ENCODE measurements at regions not wholly inside any gene's neighbourhood (a gene's known extent, or its start where the extent isn't known, plus 50 kb on each side); places are given as distances from the start of the nearest gene placed in this dataset.

DNA sequence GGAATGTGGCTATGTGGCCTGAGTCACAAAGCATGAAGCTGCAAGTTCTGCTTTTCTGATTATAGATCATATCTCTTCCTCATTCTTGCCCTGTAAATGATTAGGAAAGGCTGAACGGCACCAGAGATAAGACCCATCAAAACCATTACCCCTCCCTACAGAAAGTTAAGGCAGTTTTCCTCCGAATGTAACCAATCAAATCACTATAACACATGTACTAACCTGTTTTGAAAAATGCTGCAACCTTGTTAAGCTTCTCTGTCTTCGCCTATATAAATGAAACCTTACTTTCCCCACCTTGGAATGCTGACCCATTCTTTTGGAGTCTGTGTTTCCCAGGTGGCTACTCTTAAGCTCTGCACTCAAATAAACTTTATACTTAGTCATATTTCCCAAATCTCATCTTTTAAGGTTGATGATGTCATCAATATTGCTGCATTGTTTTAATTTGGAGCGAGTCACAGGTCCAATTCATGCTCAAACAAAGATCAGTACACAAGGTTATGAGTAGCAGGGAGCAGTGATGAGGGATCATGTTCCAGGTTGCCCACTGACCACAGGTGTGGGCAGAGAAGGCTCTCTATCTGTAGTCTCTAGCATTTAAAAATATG is 662.3 kb downstream of the IRS1 start:
- in situ Hi-C loops (cut with MboI; ENCODE audit: low pct_unique_long_range_greater_than_20kb, low sequenced_read_pairs): no loop called here
- DNase-seq: peak; percentile 96

- in situ Hi-C loops (cut with MboI; ENCODE audit: low pct_unique_long_range_greater_than_20kb, low sequenced_read_pairs): no loop called here
Observed at GRCh38 chr2:226136739-226137138, 662.9 kb downstream of the IRS1 start.

GRCh38 chr2:226135861-226136548 is 663.6 kb downstream of the IRS1 start:
- in situ Hi-C loops (cut with MboI; ENCODE audit: low pct_unique_long_range_greater_than_20kb, low sequenced_read_pairs): no loop called here
- no peak for DNase-seq

More at GRCh38 chr2:226136739-226137138, 662.9 kb downstream of the IRS1 start:
- peak; percentile 94 for DNase-seq

- in situ Hi-C loops (cut with MboI; ENCODE audit: low pct_unique_long_range_greater_than_20kb, low sequenced_read_pairs): no loop called here
- no peak for DNase-seq
Observed at GRCh38 chr2:226132323-226133215, 667.1 kb downstream of the IRS1 start.

- DNase-seq: no peak
- in situ Hi-C loops (cut with MboI; ENCODE audit: low pct_unique_long_range_greater_than_20kb, low sequenced_read_pairs): no loop called here
Observed at GRCh38 chr2:226131299-226131784, 668.3 kb downstream of the IRS1 start.

GRCh38 chr2:226130192-226130591 is 669.4 kb downstream of the IRS1 start:
- peak; percentile 28 for DNase-seq
- in situ Hi-C loops (cut with MboI; ENCODE audit: low pct_unique_long_range_greater_than_20kb, low sequenced_read_pairs): no loop called here

DNA sequence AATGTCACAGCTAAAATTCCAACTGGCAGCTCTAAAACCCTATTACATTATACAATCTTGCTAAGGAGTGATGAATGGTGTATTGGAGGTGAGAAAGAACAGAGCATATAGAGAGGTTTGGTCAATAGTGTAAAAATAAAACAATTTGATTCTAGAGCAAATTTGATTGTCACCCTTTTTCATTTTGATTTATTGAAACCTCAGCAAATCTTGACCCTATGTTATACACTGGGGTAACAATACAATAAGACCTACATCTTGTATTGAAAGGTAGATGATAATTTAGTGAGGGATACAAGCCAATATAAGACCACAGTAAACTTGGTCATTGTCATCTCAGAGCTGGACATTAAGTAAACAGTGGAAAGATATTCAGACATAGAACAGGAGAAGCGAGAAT is 671.9 kb downstream of the IRS1 start:
- in situ Hi-C loops (cut with MboI; ENCODE audit: low pct_unique_long_range_greater_than_20kb, low sequenced_read_pairs): no loop called here
- DNase-seq: no peak

DNA sequence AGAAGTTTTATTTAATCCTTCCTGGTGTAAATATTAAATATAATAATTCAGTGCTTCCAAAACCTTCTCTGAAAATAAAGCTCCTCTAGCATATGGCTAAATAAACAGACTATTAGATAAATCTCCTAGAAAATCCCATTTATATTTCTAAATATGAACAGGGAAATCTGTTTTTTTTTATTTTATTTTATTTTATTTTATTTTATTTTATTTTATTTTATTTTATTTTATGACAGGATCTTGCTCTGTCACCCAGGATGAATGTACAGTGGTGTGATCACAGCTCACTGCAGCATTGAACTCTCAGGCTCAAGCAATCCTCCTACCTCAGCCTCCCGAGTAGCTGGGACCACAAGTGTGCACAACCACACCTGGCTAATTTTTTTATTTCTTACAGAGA is 673.5 kb downstream of the IRS1 start:
- in situ Hi-C loops (cut with MboI; ENCODE audit: low pct_unique_long_range_greater_than_20kb, low sequenced_read_pairs): no loop called here
- no peak for DNase-seq

DNA sequence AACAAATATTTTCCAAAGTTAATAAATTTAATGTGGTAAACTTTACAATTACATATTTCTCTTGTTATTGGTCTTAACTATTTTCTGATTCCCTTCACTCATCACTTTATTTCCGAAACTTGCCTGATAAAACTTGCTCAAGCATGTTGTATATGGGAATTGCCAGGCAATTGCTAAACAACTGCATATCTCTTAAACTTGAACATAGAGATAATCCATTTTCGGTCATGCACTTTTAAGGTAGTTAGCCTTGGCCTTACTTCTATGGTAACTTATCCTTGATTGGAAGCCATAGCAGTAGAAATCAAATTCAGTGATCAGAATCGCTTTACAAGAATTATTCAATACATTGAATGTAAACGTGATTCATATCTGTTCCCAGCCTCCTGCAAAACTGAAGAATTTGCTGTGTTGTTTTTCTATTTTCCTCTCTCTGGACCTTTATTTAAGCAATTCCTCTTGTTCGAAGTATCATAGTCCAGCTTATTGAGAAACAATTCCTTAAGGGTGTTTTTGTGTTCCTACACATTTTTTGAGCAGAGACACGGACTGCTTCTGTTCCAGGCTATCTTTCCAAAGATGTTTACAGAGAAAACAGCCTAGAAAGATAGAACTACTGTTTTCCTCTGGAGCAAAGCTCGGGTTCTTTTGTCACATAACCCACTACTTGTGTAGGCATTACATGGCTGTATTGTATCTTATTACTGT is 674.3 kb downstream of the IRS1 start:
- DNase-seq: no peak
- in situ Hi-C loops (cut with MboI; ENCODE audit: low pct_unique_long_range_greater_than_20kb, low sequenced_read_pairs): no loop called here

DNA sequence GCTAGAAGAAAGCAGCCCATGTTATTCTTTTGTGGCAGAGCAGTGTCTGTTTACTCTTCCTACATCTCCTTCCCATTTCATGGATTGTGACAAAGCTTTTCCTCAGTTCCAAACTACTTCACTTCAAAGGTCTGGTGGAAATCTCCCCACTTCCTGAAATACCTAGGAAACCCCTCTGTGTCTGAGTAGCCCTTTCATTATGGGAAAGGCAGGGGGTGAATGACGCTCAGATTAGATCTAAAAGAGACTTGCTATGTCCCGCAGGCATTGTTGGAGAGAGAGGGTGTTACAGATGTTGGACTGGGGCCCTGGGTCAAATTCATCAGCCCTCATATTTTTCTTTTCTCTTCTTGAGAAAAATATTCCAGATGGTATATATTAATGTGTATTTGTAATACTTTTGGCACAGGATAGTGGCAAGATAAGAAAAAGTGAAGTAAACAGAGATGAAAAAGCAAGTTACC is 675.0 kb downstream of the IRS1 start:
- in situ Hi-C loops (cut with MboI; ENCODE audit: low pct_unique_long_range_greater_than_20kb, low sequenced_read_pairs): no loop called here
- no peak for DNase-seq

- in situ Hi-C loops (cut with MboI; ENCODE audit: low pct_unique_long_range_greater_than_20kb, low sequenced_read_pairs): no loop called here
- DNase-seq: no peak
Observed at GRCh38 chr2:226123300-226123699, 676.3 kb downstream of the IRS1 start.

DNA sequence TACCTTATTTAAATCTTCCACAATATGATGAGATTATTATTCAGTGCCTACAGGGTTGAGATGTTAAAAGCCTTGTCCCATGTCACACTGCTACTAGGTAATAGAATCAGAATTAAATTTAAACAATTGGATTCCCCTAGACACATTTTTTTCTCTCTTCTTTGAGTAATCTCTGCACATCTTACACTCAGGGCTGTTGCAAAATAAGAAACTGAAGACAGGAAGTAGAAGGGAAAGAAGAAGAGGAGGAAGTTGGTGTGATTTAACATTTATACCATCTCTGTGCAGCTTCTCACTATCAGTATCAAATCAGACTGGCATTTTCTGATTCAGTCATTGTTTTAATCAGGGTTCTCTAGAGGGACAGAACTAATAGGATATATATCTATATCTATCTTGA is 677.6 kb downstream of the IRS1 start:
- DNase-seq: peak; percentile 36
- in situ Hi-C loops (cut with MboI; ENCODE audit: low pct_unique_long_range_greater_than_20kb, low sequenced_read_pairs): no loop called here

GRCh38 chr2:226121046-226121738 is 678.4 kb downstream of the IRS1 start:
- DNase-seq: peak; percentile 35
- in situ Hi-C loops (cut with MboI; ENCODE audit: low pct_unique_long_range_greater_than_20kb, low sequenced_read_pairs): no loop called here

GRCh38 chr2:226118471-226119429 is 680.9 kb downstream of the IRS1 start:
- in situ Hi-C loops (cut with MboI; ENCODE audit: low pct_unique_long_range_greater_than_20kb, low sequenced_read_pairs): no loop called here
- DNase-seq: peak; percentile 50

DNA sequence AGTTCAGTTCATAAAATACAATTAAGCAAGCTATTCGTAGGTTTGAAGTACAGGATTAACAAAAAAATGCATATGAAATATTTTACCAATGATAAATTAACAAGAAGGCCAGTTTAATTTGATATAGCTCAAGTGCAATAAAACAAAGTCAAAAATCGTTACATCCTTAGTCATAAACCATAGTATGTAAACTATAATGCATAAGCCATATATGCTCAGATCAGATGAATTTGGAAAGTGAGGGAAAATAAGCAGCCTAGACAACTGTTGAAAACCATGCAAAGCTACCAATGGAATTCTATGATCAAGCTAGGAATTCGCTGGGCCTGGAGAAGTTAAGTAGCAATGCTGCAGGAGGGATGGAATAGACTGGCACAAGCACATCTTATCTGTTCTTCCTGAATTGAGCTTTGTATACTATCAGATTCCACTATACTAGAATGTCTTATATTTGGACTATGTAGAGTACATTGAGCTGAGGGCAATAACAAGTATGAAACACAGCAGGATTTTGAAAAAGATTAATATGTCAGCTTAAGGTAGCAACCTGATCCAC is 682.0 kb downstream of the IRS1 start:
- no peak for DNase-seq
- in situ Hi-C loops (cut with MboI; ENCODE audit: low pct_unique_long_range_greater_than_20kb, low sequenced_read_pairs): no loop called here

DNA sequence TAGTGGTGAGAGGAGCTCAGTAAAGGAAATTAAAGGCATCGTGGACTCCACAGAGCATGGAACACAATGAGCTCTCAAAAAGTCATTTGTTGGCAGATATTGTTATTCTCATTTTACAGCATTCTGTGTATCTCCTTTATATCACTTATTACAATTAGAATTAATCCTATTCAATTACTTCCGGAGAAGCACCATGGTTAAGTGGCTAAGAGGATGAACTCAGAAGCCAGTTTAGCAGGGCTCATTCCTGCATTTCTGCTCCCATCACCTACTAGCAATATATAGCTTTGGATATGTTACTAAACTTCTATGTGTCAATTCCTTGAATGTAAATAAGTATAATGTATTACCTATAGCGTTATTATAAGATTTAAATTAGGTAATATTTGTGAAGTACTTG is 683.3 kb downstream of the IRS1 start:
- no peak for DNase-seq
- in situ Hi-C loops (cut with MboI; ENCODE audit: low pct_unique_long_range_greater_than_20kb, low sequenced_read_pairs): no loop called here

GRCh38 chr2:226115832-226116200 is 683.8 kb downstream of the IRS1 start:
- no peak for DNase-seq
- in situ Hi-C loops (cut with MboI; ENCODE audit: low pct_unique_long_range_greater_than_20kb, low sequenced_read_pairs): no loop called here
